Neural cell (in vitro differentiated cells): ENCODE measurements at regions not wholly inside any gene's neighbourhood (a gene's known extent, or its start where the extent isn't known, plus 50 kb on each side); places are given as distances from the start of the nearest gene placed in this dataset.

Experiments
- CTCF ChIP-seq: fragments of 450-650 bp; IDR thresholded peaks from 2 replicates; pipeline ENCODE4 v1.5.1; 2014; ENCODE audit warnings: antibody characterized with exemption, mild to moderate bottlenecking, moderate library complexity; ENCODE audit not compliant: poor library complexity, severe bottlenecking
- EP300 ChIP-seq: fragments of 450-650 bp; conservative IDR thresholded peaks from 2 replicates; pipeline ENCODE4 v1.6.1; 2014; ENCODE audit warnings: antibody characterized with exemption, mild to moderate bottlenecking, moderate library complexity; ENCODE audit not compliant: poor library complexity, severe bottlenecking
- POLR2AphosphoS5 ChIP-seq: IDR thresholded peaks from 2 replicates; pipeline ENCODE4 v1.6.1; 2012
- REST ChIP-seq: IDR thresholded peaks from 2 replicates; pipeline ENCODE4 v1.6.1; 2012; ENCODE audit warnings: borderline replicate concordance

- TF ChIP-seq CTCF (no peak), REST (no peak), POLR2AphosphoS5 (no peak), EP300 (no peak)
These were observed 128.0 kb upstream of the KCNK1 start for GRCh38 chr1:233485809-233486398.
